Brain pericyte (primary cell): ENCODE measurements at regions not wholly inside any gene's neighbourhood (a gene's known extent, or its start where the extent isn't known, plus 50 kb on each side); places are given as distances from the start of the nearest gene placed in this dataset.

Experiments used
- DNase-seq: peaks from one replicate; pipeline ENCODE4 v3.0.0-alpha.2; 2012; ENCODE audit warnings: low read depth, low spot score

- DNase-seq = no peak
Measured at GRCh38 chr6:141167945-141168344, 964.8 kb upstream of the GJE1 start.

GRCh38 chr6:141165002-141165665, 967.6 kb upstream of the GJE1 start:
- DNase-seq = no peak

GRCh38 chr6:141164042-141164743, 968.5 kb upstream of the GJE1 start:
- DNase-seq = peak; percentile 15

GRCh38 chr6:141163107-141163506, 969.6 kb upstream of the GJE1 start:
- no peak for DNase-seq

- no peak for DNase-seq
Measured at GRCh38 chr6:141158740-141159139, 974.0 kb upstream of the GJE1 start.

GRCh38 chr6:141153563-141153962, 979.2 kb upstream of the GJE1 start:
- no peak for DNase-seq

- DNase-seq = no peak
Measured at GRCh38 chr6:141152951-141153350, 979.8 kb upstream of the GJE1 start.

- DNase-seq = no peak
Measured at GRCh38 chr6:141151710-141152417, 980.9 kb upstream of the GJE1 start.

GRCh38 chr6:141141870-141142269, 990.9 kb upstream of the GJE1 start:
- no peak for DNase-seq

GRCh38 chr6:141140905-141141304, 991.8 kb upstream of the GJE1 start:
- no peak for DNase-seq

- DNase-seq = no peak
Measured at GRCh38 chr6:141139461-141139860, 993.3 kb upstream of the GJE1 start.

GRCh38 chr6:141134723-141135122, 998.0 kb upstream of the GJE1 start:
- peak; percentile 2 for DNase-seq

GRCh38 chr6:141133836-141134235, 998.9 kb upstream of the GJE1 start:
- no peak for DNase-seq

- no peak for DNase-seq
Measured at GRCh38 chr6:141133346-141133745, 999.4 kb upstream of the GJE1 start.

GRCh38 chr6:141131616-141132015, 1001.1 kb upstream of the GJE1 start:
- no peak for DNase-seq

- no peak for DNase-seq
Measured at GRCh38 chr6:141123497-141123896, 1009.2 kb upstream of the GJE1 start.

GRCh38 chr6:141123049-141123448, 1009.7 kb upstream of the GJE1 start:
- no peak for DNase-seq

GRCh38 chr6:141118991-141119390, 1013.7 kb upstream of the GJE1 start:
- DNase-seq = no peak

GRCh38 chr6:141117874-141118273, 1014.9 kb upstream of the GJE1 start:
- DNase-seq = no peak

- no peak for DNase-seq
Measured at GRCh38 chr6:141110481-141110880, 1022.2 kb upstream of the GJE1 start.

GRCh38 chr6:141107591-141108160, 1025.0 kb upstream of the GJE1 start:
- no peak for DNase-seq

GRCh38 chr6:141105481-141105880, 1027.2 kb upstream of the GJE1 start:
- peak; percentile 10 for DNase-seq
